H9 (cell line): ENCODE measurements at regions not wholly inside any gene's neighbourhood (a gene's known extent, or its start where the extent isn't known, plus 50 kb on each side); places are given as distances from the start of the nearest gene placed in this dataset.

ENCODE experiments used
- DNase-seq: peaks from one replicate; pipeline ENCODE4 v3.0.0-alpha.2; 2017
- H2AFZ ChIP-seq: one replicate; pipeline ENCODE4 v1.6.1; 2013; ENCODE audit warnings: mild to moderate bottlenecking, low read length, control low read depth, moderate library complexity
- H2AK5ac ChIP-seq: 2 replicates; pipeline ENCODE4 v1.6.1; 2013; ENCODE audit warnings: low read length, control low read depth, mixed read lengths; ENCODE audit not compliant: insufficient read length
- H2BK120ac ChIP-seq: one replicate; pipeline ENCODE4 v1.6.1; 2013; ENCODE audit warnings: low read depth, mild to moderate bottlenecking, low read length, control low read depth, inconsistent platforms; ENCODE audit not compliant: poor library complexity, severe bottlenecking
- H2BK12ac ChIP-seq: 2 replicates; pipeline ENCODE4 v1.6.1; 2013; ENCODE audit warnings: low read length, control low read depth, mixed read lengths, low read depth; ENCODE audit not compliant: insufficient read length
- H2BK15ac ChIP-seq: 2 replicates; pipeline ENCODE4 v1.6.1; 2013; ENCODE audit warnings: low read depth, low read length, control low read depth
- H2BK20ac ChIP-seq: one replicate; pipeline ENCODE4 v1.6.1; 2013; ENCODE audit warnings: low read depth, mild to moderate bottlenecking, low read length, control low read depth, inconsistent platforms; ENCODE audit not compliant: poor library complexity, severe bottlenecking
- H2BK5ac ChIP-seq: 2 replicates; pipeline ENCODE4 v1.6.1; 2013; ENCODE audit warnings: low read length, control low read depth, mixed read lengths; ENCODE audit not compliant: insufficient read length
- H3K14ac ChIP-seq: 2 replicates; pipeline ENCODE4 v1.6.1; 2013; ENCODE audit warnings: low read length, control low read depth; ENCODE audit not compliant: insufficient read depth
- H3K18ac ChIP-seq: 2 replicates; pipeline ENCODE4 v1.6.1; 2013; ENCODE audit warnings: low read depth, mild to moderate bottlenecking, mixed read lengths, low read length, control low read depth; ENCODE audit not compliant: insufficient read length
- H3K23ac ChIP-seq: 2 replicates; pipeline ENCODE4 v1.6.1; 2013; ENCODE audit warnings: low read length, control low read depth, mixed read lengths, low read depth; ENCODE audit not compliant: insufficient read length
- H3K23me2 ChIP-seq: 2 replicates; pipeline ENCODE4 v1.6.1; 2013; ENCODE audit warnings: low read depth, mild to moderate bottlenecking, mixed read lengths, low read length, control low read depth; ENCODE audit not compliant: insufficient read length, poor library complexity, severe bottlenecking
- H3K27ac ChIP-seq: 2 replicates; pipeline ENCODE4 v1.5.1; 2013; ENCODE audit warnings: low read length, control low read depth, mixed read lengths, low read depth; ENCODE audit not compliant: insufficient read length
- H3K27me3 ChIP-seq: 2 replicates; pipeline ENCODE4 v1.6.1; 2013; ENCODE audit warnings: low read length, control low read depth, inconsistent platforms; ENCODE audit not compliant: insufficient read depth
- H3K4ac ChIP-seq: 2 replicates; pipeline ENCODE4 v1.6.1; 2013; ENCODE audit warnings: low read depth, mild to moderate bottlenecking, control low read depth, inconsistent platforms, low read length, moderate library complexity
- H3K4me1 ChIP-seq: 2 replicates; pipeline ENCODE4 v1.6.1; 2013; ENCODE audit warnings: low read length, control low read depth, inconsistent platforms; ENCODE audit not compliant: insufficient read depth
- H3K4me2 ChIP-seq: 2 replicates; pipeline ENCODE4 v1.6.1; 2013; ENCODE audit warnings: low read length, control low read depth, mixed read lengths; ENCODE audit not compliant: insufficient read length, insufficient read depth
- H3K56ac ChIP-seq: 2 replicates; pipeline ENCODE4 v1.6.1; 2013; ENCODE audit warnings: low read depth, mild to moderate bottlenecking, mixed read lengths, low read length, control low read depth; ENCODE audit not compliant: insufficient read length
- H3K79me1 ChIP-seq: 2 replicates; pipeline ENCODE4 v1.6.1; 2013; ENCODE audit warnings: low read depth, mild to moderate bottlenecking, moderate library complexity, low read length, control low read depth, inconsistent platforms; ENCODE audit not compliant: insufficient read depth, poor library complexity, severe bottlenecking
- H3K79me2 ChIP-seq: 2 replicates; pipeline ENCODE4 v1.6.1; 2013; ENCODE audit warnings: low read length, control low read depth, inconsistent platforms; ENCODE audit not compliant: insufficient read depth
- H3K9ac ChIP-seq: 2 replicates; pipeline ENCODE4 v1.6.1; 2013; ENCODE audit warnings: low read length, control low read depth, mixed read lengths; ENCODE audit not compliant: insufficient read length; ENCODE audit errors: extremely low read depth
- H3K9me3 ChIP-seq: one replicate; pipeline ENCODE4 v1.6.1; 2013; ENCODE audit warnings: low read depth, low read length, inconsistent platforms; ENCODE audit not compliant: control insufficient read depth
- H3T11ph ChIP-seq: one replicate; pipeline ENCODE4 v1.6.1; 2013; ENCODE audit warnings: mild to moderate bottlenecking, low read length, control low read depth, inconsistent platforms
- H4K20me1 ChIP-seq: one replicate; pipeline ENCODE4 v1.6.1; 2013; ENCODE audit not compliant: control insufficient read depth, insufficient read length, insufficient read depth
- H4K5ac ChIP-seq: 2 replicates; pipeline ENCODE4 v1.6.1; 2013; ENCODE audit warnings: low read depth, mild to moderate bottlenecking, mixed read lengths, low read length, control low read depth; ENCODE audit not compliant: insufficient read length
- H4K8ac ChIP-seq: replicated peaks from 2 replicates; pipeline ENCODE4 v1.6.1; 2013; ENCODE audit warnings: low read length, control low read depth, mixed read lengths, low read depth; ENCODE audit not compliant: insufficient read length
- H4K91ac ChIP-seq: 2 replicates; pipeline ENCODE4 v1.6.1; 2013; ENCODE audit warnings: low read depth, mild to moderate bottlenecking, moderate library complexity, mixed read lengths, low read length, control low read depth; ENCODE audit not compliant: insufficient read length
- H3K27ac Mint-ChIP-seq, 3 experiments: 2 replicates in 2 of 3; 3 replicates in 1 of 3; pipeline ENCODE4 v1.8.0; 2020 to 2021; ENCODE audit warnings: mixed read lengths in 3 of 3, mild to moderate bottlenecking in 1 of 3, moderate library complexity in 1 of 3
- H3K27me3 Mint-ChIP-seq: 2 replicates; pipeline ENCODE4 v1.8.0; 2021; ENCODE audit warnings: low read depth, mild to moderate bottlenecking, moderate library complexity, mixed read lengths
- H3K36me3 Mint-ChIP-seq, 3 experiments: 2 replicates in 2 of 3; 3 replicates in 1 of 3; pipeline ENCODE4 v1.8.0; 2020 to 2021; ENCODE audit warnings: low read depth in 3 of 3, mixed read lengths in 3 of 3; ENCODE audit not compliant: insufficient read depth in 1 of 3
- H3K4me1 Mint-ChIP-seq, 2 experiments: 2 replicates each; pipeline ENCODE4 v1.8.0; 2020; ENCODE audit warnings: mixed read lengths in 2 of 2
- H3K4me3 Mint-ChIP-seq, 2 experiments: 2 replicates in 1 of 2; 3 replicates in 1 of 2; pipeline ENCODE4 v1.8.0; 2020 to 2021; ENCODE audit warnings: mild to moderate bottlenecking in 2 of 2, mixed read lengths in 2 of 2, moderate library complexity in 1 of 2
- H3K9me3 Mint-ChIP-seq, 2 experiments: 2 replicates in 1 of 2; 3 replicates in 1 of 2; pipeline ENCODE4 v1.8.0; 2020; ENCODE audit warnings: mild to moderate bottlenecking in 2 of 2, mixed read lengths in 2 of 2, moderate library complexity in 1 of 2
- CTCF ChIP-seq: fragments of 200-600 bp; sonication (generic); conservative IDR thresholded peaks from 3 replicates; pipeline ENCODE4 v1.8.0; 2021; ENCODE audit warnings: antibody characterized with exemption, mild to moderate bottlenecking
- WGBS: extraction: QIAGEN DNeasy Blood & Tissue Kit; methylation state at CpG from one replicate; pipeline ENCODE4 v1.1.7; 2013; ENCODE audit warnings: missing lambda C conversion rate, low lambda C conversion rate, mixed read lengths; ENCODE audit not compliant: insufficient read length; ENCODE audit errors: extremely low coverage; 5-methylcytosine and 5-hydroxymethylcytosine counted together

- peak overlapping the region; percentile 51 for H3K9ac ChIP-seq
- no peak overlapping the region for H2BK5ac ChIP-seq
- H2BK20ac ChIP-seq: no peak overlapping the region
- no peaks in the 10 kb centered on the region for H4K20me1 ChIP-seq
- H2BK120ac ChIP-seq: no peak overlapping the region
- Mint-ChIP-seq H3K4me3 (peak overlapping the region; percentile 54 to 98), H3K36me3 (no peaks in the 10 kb centered on the region), H3K9me3 (no peaks in the 10 kb centered on the region), H3K4me1 (peaks cover 32 to 37% of the 10 kb centered on the region in 2 experiments), H3K27me3 (peaks cover 32% of the 10 kb centered on the region), H3K27ac (peak overlapping the region in 2 of 3 experiments; percentile 17 to 61; a peak in 5 of 7 replicates)
- peak overlapping the region; percentile 69 for H3K18ac ChIP-seq
- no peak overlapping the region for H3K56ac ChIP-seq
- peaks cover 37% of the 10 kb centered on the region for H3K23me2 ChIP-seq
- WGBS: no CpG with 5 or more reads among the region's 12 CpGs
- no peaks in the 10 kb centered on the region for H3K9me3 ChIP-seq
- H2AFZ ChIP-seq: no peak overlapping the region
- peaks cover 10% of the 10 kb centered on the region for H3K4me1 ChIP-seq
- no peak for TF ChIP-seq CTCF
- no peak overlapping the region for H3T11ph ChIP-seq
- H3K79me2 ChIP-seq: no peaks in the 10 kb centered on the region; the same call in 1 of the 2 replicates
- H4K91ac ChIP-seq: no peak overlapping the region
- no peak overlapping the region for H3K23ac ChIP-seq
- H4K5ac ChIP-seq: no peak overlapping the region
- H2BK12ac ChIP-seq: no peak overlapping the region
- H4K8ac ChIP-seq: no peak overlapping the region
- H3K14ac ChIP-seq: peak overlapping the region; percentile 27
- no peak overlapping the region for H2BK15ac ChIP-seq
- peak; percentile 46 for DNase-seq
- H3K4me2 ChIP-seq: peak overlapping the region; percentile 93
- H3K4ac ChIP-seq: no peak overlapping the region
- no peak overlapping the region for H2AK5ac ChIP-seq
- peak overlapping the region; percentile 12 for H3K27ac ChIP-seq
- H3K79me1 ChIP-seq: no peaks in the 10 kb centered on the region
- no peaks in the 10 kb centered on the region; the same call in 1 of the 2 replicates for H3K27me3 ChIP-seq
Measured at GRCh38 chr7:131110297-131111080, 217.2 kb upstream of the MKLN1 start.
